ENCODE measurements at regions not wholly inside any gene's neighbourhood (a gene's known extent, or its start where the extent isn't known, plus 50 kb on each side); places are given as distances from the start of the nearest gene placed in this dataset.

GRCh38 chr10:43968961-43969360, 320.3 kb upstream of the ZNF32 start:
- no peak for TF ChIP-seq CTCF (IDR thresholded peaks at IDR 0.05)
- no peak for TF ChIP-seq EP300 (IDR thresholded peaks at IDR 0.05)
- no peak for TF ChIP-seq POLR2A (IDR thresholded peaks at IDR 0.05)

All from tibial nerve (tissue), 4 donors.